Retinal pigment epithelial cell (primary cell): ENCODE measurements at regions not wholly inside any gene's neighbourhood (a gene's known extent, or its start where the extent isn't known, plus 50 kb on each side); places are given as distances from the start of the nearest gene placed in this dataset.

Experiments
- DNase-seq: peaks from one replicate; pipeline ENCODE4 v3.0.0-alpha.2; 2010; ENCODE audit warnings: low read depth
- H3K4me3 ChIP-seq: 2 replicates; pipeline ENCODE4 v1.5.1; 2011; ENCODE audit warnings: mild to moderate bottlenecking, low read length, control low read depth, moderate library complexity
- TF ChIP-seq, protein P1 (sequence below): conservative IDR thresholded peaks from 2 replicates; pipeline ENCODE4 v1.5.1; 2011; ENCODE audit warnings: low read depth, low read length, control low read depth, inconsistent platforms

DNA sequence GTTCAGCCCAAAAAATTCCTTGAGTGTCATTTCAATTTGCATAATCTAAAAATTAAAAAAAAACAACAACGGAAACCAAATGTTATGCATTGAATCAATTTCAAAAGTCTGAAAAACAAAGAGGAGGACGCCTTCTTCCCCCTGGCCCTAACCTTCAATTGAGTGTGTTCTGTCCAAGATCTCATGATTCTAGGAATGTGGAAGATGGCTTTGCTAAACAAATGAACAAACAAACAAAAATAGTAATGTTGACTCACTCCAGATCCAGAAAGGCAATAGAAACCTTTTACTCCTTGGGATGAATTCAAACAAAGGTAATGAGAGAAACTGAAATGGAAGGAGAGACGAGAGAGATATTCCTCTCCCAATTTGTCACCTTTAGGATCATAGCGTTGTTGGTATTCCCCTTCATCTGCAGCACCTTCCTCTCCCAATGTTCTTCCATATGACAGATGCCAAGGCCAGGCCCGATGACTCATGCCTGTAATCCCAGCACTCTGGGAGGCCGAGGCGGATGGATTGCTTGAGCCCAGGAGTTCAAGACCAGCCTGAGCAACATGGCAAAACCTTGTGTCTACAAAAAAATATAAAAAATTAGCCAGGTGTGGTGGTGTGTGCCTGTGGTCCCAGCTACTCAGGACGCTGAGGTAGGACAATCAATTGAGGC, 109.2 kb upstream of the ADGRF1 start:
- TF ChIP-seq, protein P1, sequence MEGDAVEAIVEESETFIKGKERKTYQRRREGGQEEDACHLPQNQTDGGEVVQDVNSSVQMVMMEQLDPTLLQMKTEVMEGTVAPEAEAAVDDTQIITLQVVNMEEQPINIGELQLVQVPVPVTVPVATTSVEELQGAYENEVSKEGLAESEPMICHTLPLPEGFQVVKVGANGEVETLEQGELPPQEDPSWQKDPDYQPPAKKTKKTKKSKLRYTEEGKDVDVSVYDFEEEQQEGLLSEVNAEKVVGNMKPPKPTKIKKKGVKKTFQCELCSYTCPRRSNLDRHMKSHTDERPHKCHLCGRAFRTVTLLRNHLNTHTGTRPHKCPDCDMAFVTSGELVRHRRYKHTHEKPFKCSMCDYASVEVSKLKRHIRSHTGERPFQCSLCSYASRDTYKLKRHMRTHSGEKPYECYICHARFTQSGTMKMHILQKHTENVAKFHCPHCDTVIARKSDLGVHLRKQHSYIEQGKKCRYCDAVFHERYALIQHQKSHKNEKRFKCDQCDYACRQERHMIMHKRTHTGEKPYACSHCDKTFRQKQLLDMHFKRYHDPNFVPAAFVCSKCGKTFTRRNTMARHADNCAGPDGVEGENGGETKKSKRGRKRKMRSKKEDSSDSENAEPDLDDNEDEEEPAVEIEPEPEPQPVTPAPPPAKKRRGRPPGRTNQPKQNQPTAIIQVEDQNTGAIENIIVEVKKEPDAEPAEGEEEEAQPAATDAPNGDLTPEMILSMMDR: no peak
- no peak overlapping the region for H3K4me3 ChIP-seq
- no peak for DNase-seq

DNA sequence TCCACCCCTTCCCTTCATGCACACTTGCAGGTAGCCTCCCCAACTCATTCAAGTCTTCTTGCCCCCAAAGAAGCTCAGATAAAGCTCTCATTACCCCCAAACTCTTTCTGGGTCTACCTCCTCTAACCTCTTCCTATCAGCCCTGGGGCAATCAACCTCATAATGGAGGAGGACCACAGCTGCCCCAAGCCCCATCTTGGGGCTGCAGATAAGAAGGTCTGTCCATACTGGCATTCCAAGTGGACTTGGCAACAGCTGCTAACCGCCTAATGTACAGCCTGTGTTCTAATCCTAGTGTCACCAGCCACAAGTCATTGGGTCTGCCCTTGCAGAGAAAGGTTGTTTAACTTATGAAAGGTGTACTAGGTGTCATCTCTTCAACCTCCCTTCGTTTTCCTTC, 107.4 kb upstream of the ADGRF1 start:
- TF ChIP-seq, protein P1: no peak
- no peak overlapping the region for H3K4me3 ChIP-seq
- no peak for DNase-seq

DNA sequence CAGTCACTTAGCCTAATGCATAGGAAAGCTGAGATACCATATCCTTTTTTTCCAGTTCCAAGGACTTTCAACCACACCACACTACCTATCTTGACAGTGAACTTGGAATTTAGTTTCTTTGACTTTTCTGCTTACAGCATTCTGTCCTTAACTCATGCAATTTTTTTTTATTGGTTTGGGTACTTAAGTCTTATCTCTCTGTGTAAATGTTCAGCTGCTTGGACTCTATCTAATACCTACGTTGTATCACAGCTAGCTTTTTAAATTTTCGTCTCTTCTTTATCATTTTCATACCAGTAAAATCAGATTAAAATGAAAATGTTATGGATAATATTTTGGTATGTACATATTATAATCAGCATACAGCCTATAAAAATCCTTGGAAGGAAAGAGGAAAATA, 106.9 kb upstream of the ADGRF1 start:
- H3K4me3 ChIP-seq: no peak overlapping the region
- DNase-seq: no peak
- TF ChIP-seq, protein P1: no peak

DNA sequence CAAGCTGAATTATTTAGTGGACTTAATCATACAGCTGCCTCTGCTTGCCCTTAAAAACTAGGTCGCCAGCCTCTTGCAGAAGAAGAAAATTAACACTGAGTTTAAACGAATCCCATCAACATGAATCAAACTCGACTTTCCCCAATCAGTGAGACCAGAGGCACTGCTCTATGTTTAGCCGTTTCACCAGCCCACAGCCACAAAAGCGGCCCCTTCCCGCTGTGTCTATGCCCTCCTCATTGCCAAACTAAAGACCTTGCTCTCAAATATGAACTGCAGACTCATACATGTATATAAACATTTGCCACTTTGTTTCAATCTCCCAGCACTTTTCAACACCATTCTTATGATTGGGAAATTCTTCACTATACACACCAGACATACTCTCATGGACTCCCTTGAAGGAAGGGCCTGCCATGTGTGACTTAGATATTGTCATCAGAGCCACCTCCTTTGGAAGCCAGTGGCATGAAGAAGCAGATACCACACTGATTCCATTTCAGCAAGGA, 105.8 kb upstream of the ADGRF1 start:
- H3K4me3 ChIP-seq: no peak overlapping the region
- TF ChIP-seq, protein P1: no peak
- no peak for DNase-seq

DNA sequence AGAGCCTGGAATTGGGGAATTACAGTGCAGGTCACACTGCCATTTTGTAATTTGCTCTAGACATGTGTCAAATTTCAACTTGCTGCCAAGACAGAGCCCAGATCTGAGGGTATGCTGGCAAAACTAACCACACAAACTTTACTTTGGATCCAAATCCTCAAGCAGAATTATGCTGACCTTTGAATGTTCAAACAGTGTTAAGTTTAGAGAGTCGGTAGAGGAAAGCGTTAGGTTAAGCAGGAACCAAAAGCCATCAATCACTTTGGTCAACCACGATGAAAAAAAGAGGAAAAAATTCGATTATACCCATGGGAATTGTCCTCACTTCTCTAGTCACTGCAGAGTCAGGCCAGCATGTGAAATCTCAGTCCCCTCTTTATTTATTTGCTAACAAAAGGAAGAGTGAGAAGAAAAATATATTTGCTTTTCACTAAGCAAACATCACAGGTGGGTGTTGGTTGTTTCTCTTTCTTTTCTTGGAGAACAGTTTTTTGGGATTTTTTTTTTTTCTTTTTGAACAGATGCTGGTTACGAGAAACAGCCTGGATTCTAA, 105.1 kb upstream of the ADGRF1 start:
- DNase-seq: no peak
- no peak overlapping the region for H3K4me3 ChIP-seq
- TF ChIP-seq, protein P1: no peak

DNA sequence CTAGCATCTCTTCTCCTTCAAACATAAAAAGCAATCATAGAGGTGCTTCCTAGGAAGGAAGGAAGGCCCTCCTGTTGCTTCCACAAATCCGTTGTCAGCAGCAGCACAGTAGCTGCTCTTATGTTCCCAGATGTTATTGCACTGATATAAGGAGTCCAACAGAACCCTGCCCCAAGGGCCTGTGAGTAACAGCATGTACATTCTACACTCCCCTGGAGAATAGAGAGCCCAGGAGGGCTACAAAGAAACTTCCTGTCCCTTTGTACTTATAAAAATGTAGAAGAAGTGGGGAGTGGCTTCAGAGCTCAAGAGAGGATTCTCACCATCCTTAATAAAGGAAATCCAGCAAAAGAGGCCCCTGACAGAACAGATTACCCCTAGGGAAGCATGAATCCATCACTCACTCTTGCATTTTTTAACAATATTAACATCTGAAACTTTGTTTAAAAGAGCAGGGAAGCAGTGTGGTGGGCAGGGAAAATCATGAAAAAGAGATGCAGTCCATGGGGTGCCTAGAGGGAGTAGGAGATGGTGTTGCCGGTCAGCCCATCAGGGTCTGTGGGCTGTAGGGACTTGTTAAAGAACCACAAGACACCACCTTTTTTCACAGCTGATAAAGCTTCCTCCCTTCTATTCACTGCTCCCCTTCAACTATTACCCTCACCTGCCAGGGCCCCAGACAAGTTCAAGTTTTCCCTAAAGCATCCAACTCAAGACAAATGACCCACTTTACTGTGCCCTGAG, 104.5 kb upstream of the ADGRF1 start:
- no peak for DNase-seq
- TF ChIP-seq, protein P1: no peak
- H3K4me3 ChIP-seq: no peak overlapping the region
